Ishikawa (cell line): ENCODE measurements at regions not wholly inside any gene's neighbourhood (a gene's known extent, or its start where the extent isn't known, plus 50 kb on each side); places are given as distances from the start of the nearest gene placed in this dataset.

Experiments
- CEBPB ChIP-seq: IDR thresholded peaks from 2 replicates; pipeline ENCODE4 v1.6.1; 2012
- CREB1 ChIP-seq: IDR thresholded peaks from 2 replicates; pipeline ENCODE4 v1.6.1; 2012; ENCODE audit warnings: low read depth
- EGR1 ChIP-seq: IDR thresholded peaks from 2 replicates; pipeline ENCODE4 v1.6.1; 2012
- EP300 ChIP-seq: IDR thresholded peaks from 2 replicates; pipeline ENCODE4 v1.6.1; 2012; ENCODE audit warnings: borderline replicate concordance
- FOXM1 ChIP-seq: IDR thresholded peaks from 2 replicates; pipeline ENCODE4 v1.6.1; 2012; ENCODE audit warnings: low read depth, borderline replicate concordance
- MAX ChIP-seq: IDR thresholded peaks from 2 replicates; pipeline ENCODE4 v1.6.1; 2012
- NFIC ChIP-seq: IDR thresholded peaks from 2 replicates; pipeline ENCODE4 v1.6.1; 2012
- RAD21 ChIP-seq: IDR thresholded peaks from 2 replicates; pipeline ENCODE4 v1.6.1; 2012; ENCODE audit warnings: low read depth
- REST ChIP-seq: IDR thresholded peaks from 2 replicates; pipeline ENCODE4 v1.6.1; 2012; ENCODE audit warnings: low read depth, mild to moderate bottlenecking
- TAF1 ChIP-seq: IDR thresholded peaks from 2 replicates; pipeline ENCODE4 v1.6.1; 2012; ENCODE audit warnings: low read depth, mild to moderate bottlenecking
- TCF12 ChIP-seq: IDR thresholded peaks from 2 replicates; pipeline ENCODE4 v1.6.1; 2012; ENCODE audit warnings: low read depth
- TEAD4 ChIP-seq: IDR thresholded peaks from 2 replicates; pipeline ENCODE4 v1.6.1; 2012
- USF1 ChIP-seq: IDR thresholded peaks from 2 replicates; pipeline ENCODE4 v1.6.1; 2012
- YY1 ChIP-seq: IDR thresholded peaks from 2 replicates; pipeline ENCODE4 v1.6.1; 2012; ENCODE audit warnings: low read depth
- ZBTB7A ChIP-seq: IDR thresholded peaks from 2 replicates; pipeline ENCODE4 v1.6.1; 2012; ENCODE audit warnings: low read depth

GRCh38 chr3:80384811-80385210 lies 617.0 kb upstream of the ROBO1 start:
- TF ChIP-seq REST (no peak), CREB1 (no peak), NFIC (no peak), YY1 (no peak), CEBPB (no peak), USF1 (no peak), TEAD4 (no peak), TAF1 (no peak), ZBTB7A (no peak), EP300 (no peak), MAX (no peak), RAD21 (no peak), FOXM1 (no peak), TCF12 (no peak), EGR1 (no peak)

GRCh38 chr3:80374423-80374822 lies 606.6 kb upstream of the ROBO1 start:
- TF ChIP-seq ZBTB7A: no peak
- TF ChIP-seq EP300: no peak
- TF ChIP-seq NFIC: no peak
- TF ChIP-seq TAF1: no peak
- no peak for TF ChIP-seq MAX
- TF ChIP-seq YY1: no peak
- TF ChIP-seq CREB1: no peak

- TF ChIP-seq EP300 (no peak), CREB1 (no peak), EGR1 (no peak), NFIC (no peak), REST (no peak), FOXM1 (no peak), RAD21 (no peak), YY1 (no peak)
Measured at GRCh38 chr3:80368616-80369015, 600.8 kb upstream of the ROBO1 start.

GRCh38 chr3:80366808-80367548 lies 599.2 kb upstream of the ROBO1 start:
- TF ChIP-seq CEBPB (no peak), TEAD4 (no peak), NFIC (no peak), EGR1 (no peak), EP300 (no peak), TAF1 (no peak), YY1 (no peak), MAX (no peak), FOXM1 (no peak), TCF12 (no peak), USF1 (no peak), ZBTB7A (no peak), REST (no peak), RAD21 (no peak), CREB1 (no peak)
